Transverse colon (tissue), 3 donors: ENCODE measurements at regions not wholly inside any gene's neighbourhood (a gene's known extent, or its start where the extent isn't known, plus 50 kb on each side); places are given as distances from the start of the nearest gene placed in this dataset.

ENCODE experiments used
- CTCF ChIP-seq, 5 experiments: fragments of 200-600 bp in 3 of 5; fragments of 450-650 bp in 2 of 5; sonication (generic) in 3 of 5; IDR thresholded peaks; 1 replicate in 2 of 5; 2 replicates in 3 of 5; pipeline ENCODE4 v1.5.1; 2016 to 2017; ENCODE audit warnings: antibody characterized with exemption in 5 of 5, inconsistent platforms in 3 of 5, mild to moderate bottlenecking in 2 of 5, moderate library complexity in 1 of 5
- POLR2A ChIP-seq: fragments of 450-650 bp; IDR thresholded peaks from one replicate; pipeline ENCODE4 v1.6.1; 2016; ENCODE audit warnings: antibody characterized with exemption, mild to moderate bottlenecking, moderate library complexity

GRCh38 chr22:48695731-48696305, 1131.9 kb downstream of the BRD1 start:
- TF ChIP-seq CTCF (IDR thresholded peaks at IDR 0.05): no peak
- no peak for TF ChIP-seq POLR2A
